22Rv1 (cell line): ENCODE measurements at regions not wholly inside any gene's neighbourhood (a gene's known extent, or its start where the extent isn't known, plus 50 kb on each side); places are given as distances from the start of the nearest gene placed in this dataset.
"Not testable (repeated sequence)": the region's sequence is repeated elsewhere in the genome, so short reads cannot be mapped to it uniquely, and the experiment has no call there.

Experiments used
- H3K27ac ChIP-seq: fragments of 450-650 bp; 2 replicates; pipeline ENCODE4 v1.5.1; 2017
- ZFX ChIP-seq: fragments of 450-650 bp; IDR thresholded peaks from 2 replicates; pipeline ENCODE4 v1.6.1; 2017; ENCODE audit warnings: antibody characterized with exemption, borderline replicate concordance
- TF ChIP-seq, protein P1 (sequence below): fragments of 450-650 bp; IDR thresholded peaks from 2 replicates; pipeline ENCODE4 v1.5.1; 2017; ENCODE audit warnings: mild to moderate bottlenecking

DNA sequence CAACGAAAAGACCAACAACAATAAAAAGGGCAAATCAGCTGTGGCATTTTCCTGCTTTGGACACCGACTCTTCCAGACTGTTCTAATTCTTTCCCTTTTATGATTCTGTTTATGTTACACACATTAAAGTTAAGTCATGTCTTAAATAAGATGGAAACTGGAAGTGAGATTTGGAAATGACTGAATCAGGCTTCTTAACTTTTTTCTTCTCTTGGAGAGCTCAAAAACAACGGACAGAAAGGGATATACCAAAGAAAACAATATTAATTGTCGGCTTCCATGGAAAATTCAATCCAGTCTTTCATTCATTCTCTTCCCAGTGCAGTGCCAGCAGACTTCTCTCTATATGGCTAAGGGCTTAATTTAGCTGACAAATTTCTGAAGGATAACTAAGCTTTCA lies 214.9 kb upstream of the DDHD1 start:
- no peak for TF ChIP-seq ZFX
- TF ChIP-seq, protein P1, sequence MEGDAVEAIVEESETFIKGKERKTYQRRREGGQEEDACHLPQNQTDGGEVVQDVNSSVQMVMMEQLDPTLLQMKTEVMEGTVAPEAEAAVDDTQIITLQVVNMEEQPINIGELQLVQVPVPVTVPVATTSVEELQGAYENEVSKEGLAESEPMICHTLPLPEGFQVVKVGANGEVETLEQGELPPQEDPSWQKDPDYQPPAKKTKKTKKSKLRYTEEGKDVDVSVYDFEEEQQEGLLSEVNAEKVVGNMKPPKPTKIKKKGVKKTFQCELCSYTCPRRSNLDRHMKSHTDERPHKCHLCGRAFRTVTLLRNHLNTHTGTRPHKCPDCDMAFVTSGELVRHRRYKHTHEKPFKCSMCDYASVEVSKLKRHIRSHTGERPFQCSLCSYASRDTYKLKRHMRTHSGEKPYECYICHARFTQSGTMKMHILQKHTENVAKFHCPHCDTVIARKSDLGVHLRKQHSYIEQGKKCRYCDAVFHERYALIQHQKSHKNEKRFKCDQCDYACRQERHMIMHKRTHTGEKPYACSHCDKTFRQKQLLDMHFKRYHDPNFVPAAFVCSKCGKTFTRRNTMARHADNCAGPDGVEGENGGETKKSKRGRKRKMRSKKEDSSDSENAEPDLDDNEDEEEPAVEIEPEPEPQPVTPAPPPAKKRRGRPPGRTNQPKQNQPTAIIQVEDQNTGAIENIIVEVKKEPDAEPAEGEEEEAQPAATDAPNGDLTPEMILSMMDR = no peak
- no peak overlapping the region for H3K27ac ChIP-seq

DNA sequence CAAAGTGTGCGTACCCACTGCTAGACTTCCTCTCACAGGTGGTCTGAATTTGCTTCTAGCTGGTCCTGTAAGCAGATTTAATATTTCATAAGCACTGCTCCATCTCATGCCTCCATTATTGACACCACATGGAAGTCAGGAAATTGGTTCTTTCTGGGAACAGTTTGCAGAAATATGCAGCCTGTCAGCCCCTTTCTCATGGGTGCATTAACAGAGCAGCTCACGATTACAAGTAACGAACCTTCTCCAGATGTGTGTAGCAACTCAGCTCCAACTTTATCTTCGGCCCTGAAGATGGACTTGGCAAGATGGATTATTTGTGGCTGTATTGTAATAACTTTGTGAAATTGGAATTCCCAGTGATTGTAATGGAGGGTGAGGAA lies 214.5 kb upstream of the DDHD1 start:
- TF ChIP-seq ZFX = no peak
- TF ChIP-seq, protein P1 = no peak
- no peak overlapping the region for H3K27ac ChIP-seq

DNA sequence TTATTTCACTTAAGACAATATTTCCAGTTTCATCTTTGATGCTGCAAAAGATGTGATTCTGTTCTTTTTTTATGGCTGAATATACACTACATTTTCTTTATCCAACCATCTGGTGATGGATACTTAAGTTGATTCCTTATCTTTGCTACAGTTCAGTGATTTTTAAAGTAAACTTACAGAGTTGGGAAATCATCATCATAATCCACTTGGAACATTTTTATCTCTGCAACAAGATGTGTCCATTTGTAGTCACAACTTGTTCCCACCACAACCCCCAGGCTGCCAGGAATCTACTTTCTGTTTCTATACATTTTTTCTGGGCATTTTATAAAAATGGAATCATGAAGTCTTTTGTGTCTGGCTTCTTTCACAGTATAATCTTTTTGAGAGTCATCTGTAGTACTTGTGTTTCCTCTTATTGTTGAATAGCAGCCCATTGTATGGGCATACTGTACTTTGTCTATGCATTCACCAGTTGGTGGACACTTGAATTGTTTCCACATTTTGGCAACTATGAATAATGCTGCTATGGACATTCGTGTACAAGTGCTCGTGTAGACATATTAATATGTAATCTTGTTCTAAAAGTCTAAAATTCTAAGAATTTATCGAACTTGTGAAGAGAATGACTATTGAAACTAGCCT lies 212.5 kb upstream of the DDHD1 start:
- H3K27ac ChIP-seq = no peak overlapping the region
- TF ChIP-seq ZFX = no peak
- TF ChIP-seq, protein P1 = no peak

DNA sequence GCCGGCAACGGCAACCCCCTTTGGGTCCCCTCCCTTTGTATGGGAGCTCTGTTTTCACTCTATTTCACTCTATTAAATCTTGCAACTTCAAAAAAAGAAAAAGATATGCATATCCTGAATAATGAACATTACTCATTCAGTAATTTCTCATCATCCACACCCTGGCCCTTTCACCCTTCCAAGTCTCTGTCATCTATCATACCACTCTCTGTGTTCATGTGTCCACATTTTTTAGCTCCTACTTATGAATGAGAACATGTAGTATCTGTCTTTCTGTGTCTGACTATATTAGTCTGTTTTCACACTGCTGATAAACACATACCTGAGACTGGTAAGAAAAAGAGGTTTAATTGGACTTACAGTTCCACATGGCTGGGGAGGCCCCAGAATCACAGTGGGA lies 209.8 kb upstream of the DDHD1 start:
- H3K27ac ChIP-seq = not testable (repeated sequence)

DNA sequence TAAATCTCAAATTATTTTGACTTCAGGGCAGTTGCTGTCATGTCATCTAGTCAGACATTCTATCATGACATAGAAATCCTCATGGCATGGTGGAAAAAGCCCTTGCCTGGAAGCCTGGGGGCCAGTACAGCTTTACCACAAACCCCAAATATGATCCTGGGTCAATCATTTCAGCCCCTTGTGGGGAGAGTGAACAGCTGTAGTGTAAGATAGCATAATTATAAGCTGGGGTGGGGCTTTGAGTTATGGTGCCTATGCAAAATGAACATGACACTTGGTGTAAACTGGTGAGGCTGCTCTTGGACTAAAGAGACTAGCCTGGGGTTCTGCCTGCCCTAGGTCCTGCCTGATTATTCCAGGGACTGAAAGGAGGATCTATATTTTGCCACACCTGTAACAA lies 207.7 kb upstream of the DDHD1 start:
- TF ChIP-seq, protein P1 = no peak
- no peak for TF ChIP-seq ZFX
- H3K27ac ChIP-seq = no peak overlapping the region

DNA sequence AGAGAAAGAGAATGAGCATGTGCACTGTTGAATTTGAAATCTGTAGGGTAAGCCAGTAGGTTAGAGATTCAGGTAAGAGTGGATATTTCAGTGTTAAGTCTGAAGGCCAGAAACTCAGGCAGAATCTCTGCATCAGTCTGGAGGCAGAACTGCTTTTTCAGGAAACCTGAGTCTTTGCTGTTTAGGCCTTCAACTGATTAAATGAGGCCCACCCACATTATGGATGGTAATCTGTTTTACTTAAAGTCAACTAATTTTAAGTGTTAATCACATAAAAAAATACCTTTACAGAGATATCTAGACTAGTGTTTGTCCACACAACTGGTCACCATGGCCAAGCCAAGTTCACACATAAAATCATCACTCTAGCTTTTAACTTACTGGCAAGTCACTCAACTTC lies 205.0 kb upstream of the DDHD1 start:
- H3K27ac ChIP-seq = no peak overlapping the region
- TF ChIP-seq, protein P1 = no peak
- TF ChIP-seq ZFX = no peak

DNA sequence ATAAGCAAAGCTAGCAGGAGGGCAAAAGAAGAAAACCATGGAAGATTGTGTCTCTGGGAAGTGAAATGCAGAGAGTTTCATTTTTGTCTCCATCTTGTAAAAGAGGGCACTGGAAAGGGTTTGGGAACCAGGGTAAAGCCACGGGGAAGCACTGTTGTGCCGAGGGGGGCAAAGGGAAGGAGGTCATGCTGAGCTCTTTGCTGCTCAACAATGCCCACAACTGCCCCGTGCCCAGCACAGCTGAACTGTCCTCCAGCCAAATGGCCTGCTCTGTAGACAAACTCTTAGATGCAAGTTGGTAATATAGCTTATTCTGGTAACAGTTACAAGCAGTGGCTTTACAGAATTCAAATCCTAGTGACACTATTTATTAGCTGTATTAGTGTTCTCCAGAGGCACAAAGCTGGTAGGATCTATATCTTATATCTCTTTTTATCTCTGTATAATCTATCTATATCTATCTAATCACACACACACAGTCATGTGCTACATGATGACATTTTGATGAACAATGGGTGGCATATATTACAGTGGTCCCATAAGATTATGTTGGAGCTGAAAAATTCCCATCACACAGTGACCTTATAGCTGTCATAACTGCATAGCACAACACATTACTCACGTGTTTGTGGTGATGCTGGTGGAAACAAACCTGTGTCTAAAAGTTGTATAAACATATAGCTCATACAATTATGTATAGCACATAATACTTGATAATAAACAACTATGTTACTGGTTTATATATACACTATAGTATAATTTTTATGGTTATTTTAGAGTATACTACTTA lies 203.4 kb upstream of the DDHD1 start:
- TF ChIP-seq, protein P1 = no peak
- no peak for TF ChIP-seq ZFX
- H3K27ac ChIP-seq = no peak overlapping the region
